Esophagus squamous epithelium (tissue), 4 donors: ENCODE measurements at regions not wholly inside any gene's neighbourhood (a gene's known extent, or its start where the extent isn't known, plus 50 kb on each side); places are given as distances from the start of the nearest gene placed in this dataset.

Experiments
- CTCF ChIP-seq, 6 experiments: fragments of 450-650 bp in 4 of 6; fragments of 200-600 bp in 2 of 6; sonication (generic) in 2 of 6; IDR thresholded peaks; one replicate each; pipeline ENCODE4 v1.5.1; 2016 to 2019; ENCODE audit warnings: antibody characterized with exemption in 6 of 6, mild to moderate bottlenecking in 4 of 6, moderate library complexity in 4 of 6
- POLR2A ChIP-seq, 4 donors: fragments of 450-650 bp; IDR thresholded peaks; one replicate each; pipeline ENCODE4 v1.6.1; 2017; ENCODE audit warnings: antibody characterized with exemption in 4 of 4, mild to moderate bottlenecking in 4 of 4, moderate library complexity in 3 of 4

GRCh38 chr3:164408326-164408725 is 670.0 kb downstream of the SI start:
- TF ChIP-seq CTCF (IDR thresholded peaks at IDR 0.05) (no peak), POLR2A (IDR thresholded peaks at IDR 0.05) (no peak)
